Limb (tissue), 2 donors: ENCODE measurements at regions not wholly inside any gene's neighbourhood (a gene's known extent, or its start where the extent isn't known, plus 50 kb on each side); places are given as distances from the start of the nearest gene placed in this dataset.
"Not testable (repeated sequence)": the region's sequence is repeated elsewhere in the genome, so short reads cannot be mapped to it uniquely, and the experiment has no call there.

Experiments
- DNase-seq, 2 donors: peaks; one replicate each; pipeline ENCODE4 v3.0.0-alpha.2; 2016; ENCODE audit errors: extremely low spot score in 2 of 2

DNA sequence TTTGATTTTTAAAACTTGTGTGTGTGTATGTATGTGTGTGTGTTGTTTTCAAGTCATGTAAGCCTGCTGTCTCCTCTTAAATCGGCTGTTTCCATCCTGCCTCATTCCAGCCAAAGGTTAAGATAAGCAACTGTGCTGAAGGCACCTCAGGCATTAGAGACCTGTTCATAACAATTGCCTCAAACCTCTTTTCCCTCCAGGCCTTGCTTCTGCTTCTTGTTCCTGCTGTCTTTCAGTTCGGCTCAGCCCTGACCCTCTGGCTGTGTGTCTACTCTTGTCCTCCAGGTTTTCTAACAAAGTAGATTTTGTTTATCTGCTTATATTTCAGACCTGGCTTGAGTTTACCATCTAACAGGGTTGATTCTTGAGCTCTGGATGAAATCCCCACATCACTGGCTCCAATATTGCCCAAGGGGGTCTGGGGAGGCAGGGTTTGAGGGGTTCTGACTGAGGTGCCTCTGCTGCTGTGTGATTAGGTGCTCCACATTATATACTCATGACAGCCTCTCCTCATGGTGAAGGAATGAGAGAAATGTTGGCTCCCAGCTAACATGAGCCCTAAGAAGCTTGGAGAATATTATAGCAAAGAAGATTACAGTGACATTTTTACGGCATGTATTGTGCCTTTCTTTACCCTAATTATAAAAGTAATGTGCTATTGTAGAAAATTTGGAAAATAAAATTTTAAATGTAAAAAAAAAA lies 229.7 kb upstream of the PIK3R1 start:
- DNase-seq = no peak

DNA sequence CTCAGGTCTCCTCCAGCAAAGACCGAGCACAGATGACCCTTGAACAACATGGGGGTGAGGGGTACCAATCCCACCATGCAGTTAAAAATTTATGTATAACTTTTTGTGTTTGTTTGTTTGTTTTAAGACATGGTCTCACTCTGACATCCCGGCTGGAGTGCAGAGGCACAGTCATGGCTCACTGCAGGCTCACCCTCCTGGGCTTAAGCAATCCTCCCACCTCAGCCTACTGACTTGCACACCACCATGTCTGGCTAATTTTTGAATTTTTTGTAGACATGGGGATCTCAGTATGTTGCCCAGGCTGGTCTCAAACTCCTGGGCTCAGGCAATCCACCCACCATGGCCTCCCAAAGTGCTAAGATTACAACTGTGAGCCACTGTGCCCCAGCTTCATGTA lies 231.0 kb upstream of the PIK3R1 start:
- no peak for DNase-seq

DNA sequence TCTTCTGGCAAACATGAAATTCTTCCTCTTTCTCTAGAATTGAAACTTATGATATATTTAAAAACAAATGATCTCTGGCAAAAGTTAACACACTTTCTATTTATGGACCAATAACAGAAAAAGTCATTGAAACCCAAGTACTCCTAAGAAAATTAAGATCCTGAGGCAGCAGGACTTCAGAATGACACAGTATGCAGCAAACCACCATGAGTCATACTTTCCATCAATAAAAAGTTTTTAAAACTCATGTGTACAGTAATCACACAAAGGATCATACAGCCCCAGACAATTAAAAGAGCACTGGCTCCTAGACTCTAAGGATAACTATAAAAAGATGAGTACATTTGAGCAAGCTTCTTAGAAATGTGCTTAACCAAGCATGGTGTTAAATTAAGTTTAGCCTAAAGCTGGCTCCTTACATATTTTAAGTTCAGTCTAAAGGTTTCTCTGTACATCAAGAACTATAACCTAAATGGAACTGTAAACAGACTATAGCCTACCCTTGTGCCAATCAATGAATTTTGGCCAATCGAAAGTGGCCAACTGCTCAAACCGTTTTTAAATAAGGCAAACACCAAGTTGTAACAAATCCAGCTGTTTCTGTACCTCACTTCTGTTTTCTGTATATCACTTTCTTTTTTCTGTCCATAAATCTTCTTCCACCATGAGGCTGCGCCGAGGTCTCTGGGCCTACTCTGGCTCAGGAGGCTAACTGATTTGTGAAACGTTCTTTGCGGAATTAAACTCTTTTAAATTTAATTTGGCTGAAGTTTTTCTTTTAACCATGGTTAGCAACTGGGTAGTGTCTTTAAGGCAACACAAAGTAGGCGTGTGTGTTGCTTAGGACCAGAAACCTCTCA lies 232.1 kb upstream of the PIK3R1 start:
- peak in 1 of 2 donors; percentile 46 for DNase-seq

DNA sequence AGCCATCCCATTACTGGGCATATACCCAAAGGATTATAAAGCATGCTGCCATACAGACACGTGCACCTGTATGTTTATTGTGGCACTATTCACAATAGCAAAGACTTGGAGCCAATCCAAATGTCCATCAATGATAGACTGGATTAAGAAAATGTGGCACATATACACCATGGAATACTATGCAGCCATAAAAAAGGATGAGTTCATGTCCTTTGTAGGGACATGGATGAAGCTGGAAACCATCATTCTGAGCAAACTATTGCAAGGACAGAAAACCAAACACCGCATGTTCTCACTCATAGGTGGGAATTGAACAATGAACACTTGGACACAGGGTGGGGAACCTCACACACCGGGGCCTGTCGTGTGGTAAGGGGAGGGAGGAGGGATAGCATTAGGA lies 233.4 kb upstream of the PIK3R1 start:
- not testable (repeated sequence) for DNase-seq

DNA sequence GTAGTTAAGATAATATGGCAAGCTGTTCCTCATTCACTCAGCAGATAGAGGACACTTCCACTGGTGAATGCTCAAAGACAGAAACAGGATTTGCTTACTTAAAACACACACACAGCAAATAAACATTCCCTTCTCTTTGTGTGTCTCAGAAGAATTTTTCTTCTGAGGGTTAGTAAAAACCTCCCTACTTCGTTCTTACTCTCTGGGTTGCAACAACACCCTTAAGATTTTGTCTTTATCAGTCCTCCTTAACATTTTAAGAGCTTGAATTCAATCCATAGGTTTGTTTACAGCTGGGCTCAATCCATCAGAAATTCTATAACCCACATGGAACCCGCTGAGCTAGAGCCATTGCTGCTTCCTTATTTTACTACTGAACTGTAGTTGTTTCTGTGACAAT lies 237.4 kb upstream of the PIK3R1 start:
- DNase-seq = no peak

DNA sequence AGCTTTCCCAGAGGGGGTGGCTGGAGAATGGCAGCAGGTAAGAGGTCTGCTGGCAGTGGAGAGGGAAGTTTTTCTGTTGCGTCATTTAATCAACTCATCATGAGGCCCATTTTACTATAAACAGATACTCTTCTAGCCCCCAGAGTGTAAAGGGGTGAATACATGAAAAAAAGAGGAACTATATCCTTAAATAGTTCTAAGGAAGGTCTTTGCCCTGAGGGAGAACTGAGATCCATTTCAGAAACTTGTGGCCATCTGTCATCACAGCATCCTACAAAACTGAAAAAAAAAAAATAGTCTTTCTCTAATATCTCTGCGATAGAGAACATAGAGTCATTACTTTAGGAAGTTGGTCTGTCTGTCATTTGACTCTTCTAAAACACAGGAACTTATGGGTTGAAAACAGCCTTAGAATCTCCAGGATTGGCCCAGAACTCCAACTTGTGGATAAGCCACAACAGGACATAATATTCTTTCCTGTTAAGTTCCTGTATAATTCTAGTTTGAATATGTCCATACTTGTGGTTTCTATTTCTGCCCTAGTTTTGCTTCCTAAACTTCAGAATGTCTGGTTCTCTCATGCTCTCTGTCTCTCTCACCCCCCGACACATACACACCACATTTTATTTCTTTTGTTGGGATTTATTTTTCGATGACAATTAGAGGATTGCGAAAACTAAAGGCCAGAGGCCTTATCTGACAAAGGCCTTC lies 238.5 kb upstream of the PIK3R1 start:
- DNase-seq = no peak

DNA sequence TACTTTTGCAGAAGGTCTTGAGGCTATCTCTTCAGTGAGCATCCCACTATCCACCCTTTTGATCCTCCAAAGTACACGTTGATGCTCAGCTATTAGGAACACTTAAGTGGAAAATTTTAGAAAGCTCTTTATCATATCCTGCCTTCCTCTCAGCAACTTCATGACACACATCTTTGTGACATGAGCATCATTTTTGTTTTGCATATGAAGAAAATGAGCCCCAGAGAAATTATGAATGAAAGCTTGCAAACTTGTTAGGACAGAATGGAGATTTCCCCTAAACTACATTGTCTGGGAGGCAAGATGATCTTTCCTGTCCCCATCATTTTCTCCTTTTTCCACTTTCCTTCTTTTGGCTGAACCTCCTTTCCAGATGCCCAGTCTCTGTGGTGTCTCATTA lies 239.4 kb upstream of the PIK3R1 start:
- DNase-seq = no peak

DNA sequence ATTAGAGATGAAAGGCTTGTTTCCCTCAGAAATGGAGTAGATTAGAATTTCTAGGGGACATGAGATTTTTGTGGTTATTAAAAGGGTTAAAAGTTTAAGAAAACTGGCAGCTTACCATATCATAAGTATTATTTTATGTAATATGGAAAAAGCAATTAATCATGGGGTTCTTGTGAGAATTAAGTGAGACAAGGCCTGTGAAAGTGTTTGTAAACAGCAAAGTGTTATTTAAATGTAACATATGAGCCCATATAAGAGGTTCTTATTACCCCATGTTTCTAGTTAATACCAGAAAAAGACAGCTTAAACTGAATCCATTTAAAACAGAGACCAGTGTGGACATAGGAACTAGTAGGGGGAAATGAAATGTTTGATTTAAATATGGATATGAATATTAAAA lies 241.1 kb upstream of the PIK3R1 start:
- DNase-seq = no peak

DNA sequence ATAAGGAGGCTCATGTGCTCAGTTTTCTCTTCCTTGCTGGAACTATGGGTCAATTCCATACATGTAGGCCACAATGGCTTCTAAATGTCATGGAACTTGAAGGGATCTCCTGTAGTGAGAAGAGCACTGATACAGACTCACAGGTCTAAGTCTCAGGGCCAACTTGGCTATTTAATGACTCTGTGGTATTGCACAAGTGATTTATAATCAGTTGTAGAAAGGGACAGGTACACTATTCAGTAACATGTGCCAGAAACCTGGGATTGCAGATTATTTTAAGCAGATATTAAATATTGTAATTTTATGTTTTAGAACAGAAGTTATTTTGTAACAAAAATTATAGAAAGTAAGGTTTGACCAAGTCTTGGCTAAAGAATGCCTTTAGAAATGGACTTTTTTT lies 241.5 kb upstream of the PIK3R1 start:
- no peak for DNase-seq

DNA sequence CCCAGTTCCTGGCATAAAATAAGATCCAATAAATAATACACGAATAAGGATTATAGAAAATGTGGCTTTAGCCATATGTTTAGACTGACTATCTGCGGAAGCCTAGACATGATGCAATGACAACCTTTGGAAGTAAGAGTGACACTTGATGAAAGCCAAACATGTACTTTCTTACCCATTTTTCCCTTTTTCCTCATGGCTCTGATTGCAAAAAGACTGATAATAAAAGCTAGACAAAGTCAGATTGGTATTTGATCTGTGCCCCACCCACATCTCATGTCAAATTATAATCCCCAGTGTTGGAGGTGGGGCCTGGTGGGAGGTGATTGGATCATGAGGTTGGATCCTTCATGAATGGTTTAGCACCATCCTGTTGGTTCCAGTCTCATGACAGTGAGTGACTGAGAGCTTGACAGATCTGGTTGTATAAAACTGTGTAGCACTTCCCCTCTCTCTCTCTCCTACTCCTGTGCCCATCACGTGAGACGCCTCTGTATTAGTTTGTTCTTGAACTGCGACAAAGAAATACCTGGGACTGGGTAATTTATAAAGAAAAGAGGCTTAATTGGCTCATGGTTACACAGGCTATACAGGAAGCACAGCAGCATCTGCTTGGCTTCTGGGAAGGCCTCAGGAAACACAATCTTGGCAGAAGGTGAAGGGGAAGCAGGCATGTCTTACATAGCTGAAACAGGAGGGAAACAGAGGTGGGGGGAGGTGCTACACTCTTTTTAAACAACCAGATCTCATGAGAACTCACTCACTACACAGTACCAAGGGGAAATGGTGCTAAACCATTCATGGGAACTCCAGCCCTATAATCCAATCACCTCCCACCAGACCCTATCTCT lies 243.4 kb upstream of the PIK3R1 start:
- no peak for DNase-seq

DNA sequence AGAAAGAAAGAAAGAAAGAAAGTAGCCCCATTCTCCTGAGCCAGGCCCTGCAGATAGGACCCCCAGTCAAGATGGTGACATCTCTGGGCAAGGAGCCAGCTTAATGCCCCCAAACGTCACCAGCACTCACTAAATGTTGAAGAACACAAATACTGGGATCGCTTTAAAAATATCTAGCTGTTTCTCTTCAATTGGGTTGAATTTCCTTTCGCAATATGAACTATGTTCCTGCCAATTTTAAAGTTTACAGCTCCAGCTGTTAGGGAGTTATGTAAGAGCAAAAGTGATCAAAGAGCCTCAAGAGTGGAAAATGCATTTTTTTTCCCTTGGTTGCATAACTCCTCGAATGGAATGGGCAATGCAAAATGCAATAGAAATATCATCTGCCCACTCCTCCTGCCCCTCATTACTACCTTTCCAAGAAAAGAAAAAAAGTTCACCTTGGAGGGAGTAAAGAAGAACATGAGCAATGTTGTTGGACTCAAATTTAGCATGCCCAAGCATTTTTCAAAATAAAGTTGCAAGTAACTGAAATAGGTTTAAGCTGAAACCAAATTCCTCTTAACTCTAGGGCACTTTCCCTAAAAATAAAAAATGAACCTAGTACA lies 244.2 kb upstream of the PIK3R1 start:
- DNase-seq = peak in 1 of 2 donors; percentile 75

DNA sequence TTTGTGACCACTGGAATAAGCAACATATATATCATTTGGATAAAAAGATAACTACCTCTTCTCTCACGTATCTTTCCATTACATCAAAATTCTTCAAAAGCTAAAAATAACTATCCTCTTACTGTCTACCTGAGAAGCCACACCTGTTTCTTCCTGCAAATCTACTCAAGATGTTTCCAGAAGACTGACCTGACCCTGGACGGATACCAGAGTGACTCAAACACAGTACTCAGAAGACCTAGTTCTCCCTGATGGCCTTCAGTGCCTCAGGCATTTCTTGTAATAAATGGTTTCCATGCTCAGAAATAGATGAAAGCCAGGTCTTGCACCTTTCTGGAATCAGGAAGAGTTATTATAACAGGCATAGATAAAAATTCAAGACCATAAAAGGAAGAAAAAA lies 245.9 kb upstream of the PIK3R1 start:
- DNase-seq = no peak

DNA sequence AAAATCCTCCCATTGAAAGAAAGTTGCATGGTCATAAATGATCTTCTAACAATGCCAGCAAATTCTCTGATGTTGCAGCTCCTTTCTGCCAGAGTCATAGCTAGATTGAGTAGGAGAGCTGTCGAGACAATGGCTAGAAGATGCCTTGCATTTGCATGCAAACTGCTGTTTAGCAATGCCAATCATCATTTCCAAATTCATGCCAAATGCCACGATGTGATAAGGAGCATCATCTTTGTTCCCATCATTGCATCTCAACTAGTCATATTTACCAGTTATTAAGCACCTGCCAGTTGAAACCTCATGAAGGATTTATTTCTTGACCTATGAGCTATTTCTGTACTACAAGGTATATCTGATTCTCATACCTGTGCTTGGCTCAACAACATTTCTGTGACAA lies 246.4 kb upstream of the PIK3R1 start:
- DNase-seq = no peak

DNA sequence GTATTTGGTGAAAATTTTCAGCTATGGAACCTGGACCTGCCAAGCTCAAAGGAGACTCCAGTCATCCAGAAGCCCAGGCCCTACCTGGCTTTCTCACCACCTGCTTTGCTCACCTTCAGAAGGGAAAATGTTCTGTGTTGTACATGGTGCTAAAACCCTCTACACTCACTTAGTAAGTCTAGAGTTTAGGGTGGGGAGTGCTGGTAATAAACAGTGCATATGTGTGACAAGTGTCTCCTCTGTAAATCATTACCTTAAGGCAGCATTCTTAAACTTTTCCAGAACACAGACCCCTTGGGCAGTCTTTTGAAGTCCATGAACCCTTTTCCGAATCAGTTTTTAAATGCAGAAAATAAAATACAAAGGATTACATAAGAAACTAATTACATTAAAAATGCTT lies 248.8 kb upstream of the PIK3R1 start:
- no peak for DNase-seq

DNA sequence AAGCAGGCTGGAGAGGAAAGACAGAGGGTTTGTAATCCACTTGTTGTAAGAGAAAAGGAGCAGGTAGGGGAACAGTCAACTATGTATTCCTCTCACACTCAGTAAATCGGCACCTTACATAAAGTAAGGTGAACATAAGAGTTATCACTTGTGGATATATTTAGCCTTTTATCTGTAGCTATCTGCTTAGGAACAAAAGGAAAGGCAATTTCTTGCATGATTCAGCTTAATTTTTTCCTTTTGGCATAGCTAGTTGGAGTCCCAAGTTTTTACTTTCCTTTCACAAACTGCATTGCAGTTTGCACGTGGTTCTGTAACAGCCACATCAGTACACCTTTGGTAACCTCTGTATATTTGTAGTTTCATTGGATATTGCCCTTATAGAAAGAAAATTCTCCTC lies 250.9 kb upstream of the PIK3R1 start:
- DNase-seq = no peak

DNA sequence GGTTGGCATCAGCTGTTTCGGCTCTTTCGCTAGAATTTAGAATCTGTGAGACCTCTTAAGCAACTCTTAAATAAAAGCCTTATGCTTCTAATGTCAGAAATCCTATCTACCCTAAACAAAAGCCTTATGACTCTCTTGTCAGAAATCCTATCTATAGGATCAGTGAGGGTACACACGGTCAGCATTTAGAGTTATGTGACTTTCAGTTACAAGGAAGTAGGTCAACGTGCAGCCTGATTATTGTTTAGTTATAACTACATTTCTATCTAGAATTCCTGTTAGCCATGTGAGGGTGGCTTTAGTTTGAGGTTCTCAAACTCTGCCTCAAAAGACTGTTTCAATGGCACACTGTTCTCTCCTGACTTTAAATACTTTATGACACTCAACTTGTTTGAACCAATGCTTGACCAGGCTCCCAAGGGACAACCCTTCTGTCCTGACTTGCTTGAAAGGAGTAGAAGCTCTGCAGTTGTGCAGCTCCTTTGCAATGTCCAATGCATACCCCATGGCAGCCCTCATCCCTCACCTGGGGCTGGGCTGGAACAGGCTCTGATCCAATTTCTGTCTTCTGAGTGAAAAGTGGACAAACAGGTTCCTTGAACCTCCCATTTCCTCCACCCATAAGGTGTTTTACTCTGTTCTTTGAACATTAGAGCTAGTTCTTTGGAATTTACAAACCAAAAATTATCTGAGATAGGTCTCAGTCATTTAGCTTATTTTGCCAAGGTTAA lies 251.6 kb upstream of the PIK3R1 start:
- DNase-seq = no peak

DNA sequence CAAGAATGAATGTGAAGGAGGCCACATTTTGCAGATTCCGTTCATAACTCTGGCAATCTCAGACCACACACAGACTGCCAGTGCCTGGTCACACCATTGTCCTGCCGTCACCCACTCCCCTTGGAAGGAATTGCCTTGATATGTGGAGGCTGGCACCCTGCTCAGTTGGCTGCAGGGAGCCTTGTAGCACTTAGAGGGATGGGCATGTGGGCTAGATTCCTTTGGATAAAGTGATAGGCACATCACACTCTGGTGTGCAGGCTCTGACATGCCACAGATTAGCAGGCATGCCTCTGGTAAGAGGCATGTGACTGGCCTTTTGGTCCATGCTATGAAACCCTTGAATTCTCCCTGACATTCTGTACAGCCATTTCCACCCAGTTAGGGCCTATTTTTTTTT lies 254.6 kb upstream of the PIK3R1 start:
- DNase-seq = no peak

DNA sequence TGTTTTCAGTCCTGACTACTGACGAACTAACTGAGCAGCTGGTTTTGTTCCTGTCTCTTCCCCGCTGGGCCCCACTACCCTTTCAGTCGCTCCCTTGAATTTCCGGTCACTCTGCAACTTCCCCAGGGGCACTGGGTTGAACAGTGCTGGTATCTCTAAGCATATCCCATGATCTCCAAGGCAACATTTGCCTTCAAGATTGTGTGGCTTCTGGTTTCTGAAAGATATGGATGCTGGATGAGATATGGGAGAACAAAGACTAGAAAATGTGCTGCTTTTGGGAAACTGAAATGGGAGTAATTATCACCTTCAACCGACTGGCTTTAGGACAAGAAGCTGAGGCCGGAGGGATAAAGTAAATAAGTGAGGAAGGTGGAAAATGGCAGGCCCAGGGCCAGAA lies 258.2 kb upstream of the PIK3R1 start:
- DNase-seq = no peak

DNA sequence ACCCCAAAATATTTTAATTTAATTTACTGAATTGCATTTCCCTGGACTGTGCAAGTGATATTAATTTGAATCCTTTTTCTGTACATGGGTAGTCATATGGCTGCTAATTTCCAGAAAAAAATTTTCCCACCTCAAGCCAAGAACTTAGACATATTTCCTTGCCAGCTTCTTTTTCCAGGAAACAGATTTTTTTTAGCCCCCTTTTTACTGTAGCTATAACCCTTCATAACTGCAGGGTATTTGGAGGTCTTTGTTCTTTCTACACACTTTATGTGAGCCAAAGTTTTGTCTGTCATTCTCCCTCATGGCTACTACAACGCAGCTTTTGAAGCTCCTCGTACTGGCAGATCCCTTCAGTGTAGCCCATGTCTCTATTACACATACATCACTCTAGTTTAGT lies 261.2 kb upstream of the PIK3R1 start:
- DNase-seq = no peak

DNA sequence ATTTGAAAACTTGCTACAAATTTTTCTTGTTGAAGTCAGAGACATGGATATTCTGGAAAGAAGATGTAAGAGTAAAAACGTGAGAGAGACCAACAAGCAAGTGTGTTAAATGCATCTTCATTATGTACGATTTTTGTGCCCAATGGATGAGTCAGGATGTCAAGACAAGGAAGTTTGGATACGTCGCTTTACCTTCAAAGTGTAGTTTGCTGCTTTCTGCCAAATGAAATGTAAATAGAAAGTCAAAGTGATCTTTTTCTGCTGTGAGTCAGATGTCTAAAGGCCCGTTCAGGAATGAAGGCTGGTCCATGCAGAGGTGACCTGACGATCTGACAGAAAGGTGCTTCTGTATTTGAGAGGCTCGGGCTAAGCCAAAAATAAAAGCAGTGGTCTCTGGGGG lies 273.1 kb upstream of the PIK3R1 start:
- DNase-seq = no peak
